Fibroblast of the conjunctiva (primary cell): ENCODE measurements at regions not wholly inside any gene's neighbourhood (a gene's known extent, or its start where the extent isn't known, plus 50 kb on each side); places are given as distances from the start of the nearest gene placed in this dataset.

ENCODE experiments used
- DNase-seq: peaks from one replicate; pipeline ENCODE4 v3.0.0-alpha.2; 2010; ENCODE audit warnings: low read depth

- DNase-seq: no peak
Measured at GRCh38 chr2:217654168-217654567, 348.6 kb downstream of the TNS1 start.

GRCh38 chr2:217652761-217653639 is 349.8 kb downstream of the TNS1 start:
- peak; percentile 88 for DNase-seq

- peak; percentile 56 for DNase-seq
Measured at GRCh38 chr2:217650716-217651360, 352.0 kb downstream of the TNS1 start.

GRCh38 chr2:217650229-217650628 is 352.6 kb downstream of the TNS1 start:
- no peak for DNase-seq

- DNase-seq: no peak
Measured at GRCh38 chr2:217647925-217648324, 354.9 kb downstream of the TNS1 start.

- no peak for DNase-seq
Measured at GRCh38 chr2:217647226-217647625, 355.6 kb downstream of the TNS1 start.

- DNase-seq: no peak
Measured at GRCh38 chr2:217645896-217646295, 356.9 kb downstream of the TNS1 start.

- DNase-seq: no peak
Measured at GRCh38 chr2:217643789-217644301, 358.9 kb downstream of the TNS1 start.

GRCh38 chr2:217642944-217643343 is 359.9 kb downstream of the TNS1 start:
- DNase-seq: no peak

- DNase-seq: no peak
Measured at GRCh38 chr2:217641960-217642359, 360.8 kb downstream of the TNS1 start.

GRCh38 chr2:217639481-217639880 is 363.3 kb downstream of the TNS1 start:
- DNase-seq: no peak

- no peak for DNase-seq
Measured at GRCh38 chr2:217638533-217638932, 364.3 kb downstream of the TNS1 start.

GRCh38 chr2:217638031-217638430 is 364.8 kb downstream of the TNS1 start:
- no peak for DNase-seq

- DNase-seq: no peak
Measured at GRCh38 chr2:217636991-217637561, 365.7 kb downstream of the TNS1 start.

GRCh38 chr2:217636578-217636977 is 366.2 kb downstream of the TNS1 start:
- no peak for DNase-seq

- DNase-seq: no peak
Measured at GRCh38 chr2:217634871-217635270, 367.9 kb downstream of the TNS1 start.

- no peak for DNase-seq
Measured at GRCh38 chr2:217632043-217632442, 370.8 kb downstream of the TNS1 start.

- DNase-seq: no peak
Measured at GRCh38 chr2:217631115-217631514, 371.7 kb downstream of the TNS1 start.

- no peak for DNase-seq
Measured at GRCh38 chr2:217629347-217629746, 373.4 kb downstream of the TNS1 start.

GRCh38 chr2:217628061-217628460 is 374.7 kb downstream of the TNS1 start:
- DNase-seq: no peak

- no peak for DNase-seq
Measured at GRCh38 chr2:217626926-217627325, 375.9 kb downstream of the TNS1 start.

- peak; percentile 4 for DNase-seq
Measured at GRCh38 chr2:217625557-217626169, 377.1 kb downstream of the TNS1 start.
